ENCODE measurements at regions not wholly inside any gene's neighbourhood (a gene's known extent, or its start where the extent isn't known, plus 50 kb on each side); places are given as distances from the start of the nearest gene placed in this dataset.
A peak's percentile ranks its signal among the peaks of the same experiment; 100 is the strongest.

DNA sequence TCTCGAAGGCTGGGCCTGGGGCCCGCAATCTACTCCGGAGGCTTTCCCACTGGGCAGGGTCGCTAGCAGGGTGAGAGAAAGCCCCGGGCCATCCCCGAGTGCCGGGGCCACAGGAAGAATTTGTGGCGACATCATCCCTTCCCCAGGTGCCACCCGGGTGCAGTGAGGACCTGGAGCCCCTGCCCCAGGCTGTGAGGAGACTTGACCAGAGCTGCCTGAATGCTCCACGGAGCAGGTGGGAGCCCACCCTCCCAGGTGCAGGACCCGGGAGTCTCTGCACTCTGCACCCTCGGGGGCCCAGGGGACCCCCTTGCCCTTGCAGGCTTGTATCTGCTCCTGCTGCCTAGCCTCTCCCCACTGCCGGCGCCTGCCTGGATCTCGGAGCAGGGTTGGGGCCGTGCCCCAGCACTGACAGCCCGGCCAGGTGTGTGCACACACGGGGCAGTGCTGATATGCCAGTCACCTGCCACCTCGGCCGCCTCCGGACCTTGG is 67.5 kb upstream of the RGS7 start:
- ChIA-PET POLR2A (ENCODE audit: low non-redundant PET) (no interaction called here), CTCF (no interaction called here)
- H3K27ac ChIP-seq: no peak overlapping the region

DNA sequence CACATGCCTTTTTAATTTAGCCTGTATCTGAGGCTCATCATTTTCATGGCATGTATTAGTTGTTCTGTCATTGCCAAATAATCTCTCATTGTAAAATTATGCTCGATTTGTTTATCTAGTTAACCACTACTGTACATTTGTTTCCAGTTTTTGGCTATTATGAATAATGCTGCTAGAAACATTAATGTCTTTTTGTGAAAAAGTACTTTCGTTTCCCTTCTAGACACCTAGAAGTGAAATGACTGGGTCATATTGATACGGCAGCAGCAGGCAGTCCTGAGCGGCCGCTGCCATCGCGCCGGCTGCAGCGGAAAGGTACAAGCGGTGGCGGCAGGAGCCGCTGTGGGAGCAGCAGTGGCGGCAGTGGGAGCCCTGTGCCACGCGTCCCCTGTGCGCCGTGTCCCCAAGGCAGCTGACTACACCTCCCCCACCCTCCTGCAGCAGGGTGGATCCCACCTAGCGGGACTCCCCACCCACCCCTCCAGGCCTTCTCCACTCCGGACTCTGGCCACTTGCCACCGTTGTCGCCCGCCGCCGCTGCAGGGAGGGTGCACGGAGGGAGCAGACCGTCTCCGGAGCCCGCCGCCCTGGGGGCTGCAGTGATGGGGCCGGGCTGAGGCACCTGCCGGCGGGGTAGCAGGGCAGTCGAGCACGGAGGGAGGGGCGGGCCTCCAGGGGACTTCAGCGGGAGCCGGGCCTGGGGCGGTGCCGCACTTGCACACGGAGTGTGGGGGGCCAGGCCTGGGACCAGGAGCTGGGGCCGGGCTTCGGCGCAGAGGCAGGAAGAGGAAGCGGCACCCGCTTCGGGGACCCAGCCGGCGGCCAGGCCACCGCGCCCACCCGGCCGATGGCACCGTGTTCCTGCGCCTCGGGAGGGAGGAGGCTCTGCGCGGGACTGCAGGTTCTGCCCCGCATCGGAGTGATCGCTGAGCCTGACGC is 66.8 kb upstream of the RGS7 start:
- ChIA-PET CTCF (no interaction called here), POLR2A (ENCODE audit: low non-redundant PET) (no interaction called here)
- H3K27ac ChIP-seq: no peak overlapping the region
- TF ChIP-seq, protein P1, sequence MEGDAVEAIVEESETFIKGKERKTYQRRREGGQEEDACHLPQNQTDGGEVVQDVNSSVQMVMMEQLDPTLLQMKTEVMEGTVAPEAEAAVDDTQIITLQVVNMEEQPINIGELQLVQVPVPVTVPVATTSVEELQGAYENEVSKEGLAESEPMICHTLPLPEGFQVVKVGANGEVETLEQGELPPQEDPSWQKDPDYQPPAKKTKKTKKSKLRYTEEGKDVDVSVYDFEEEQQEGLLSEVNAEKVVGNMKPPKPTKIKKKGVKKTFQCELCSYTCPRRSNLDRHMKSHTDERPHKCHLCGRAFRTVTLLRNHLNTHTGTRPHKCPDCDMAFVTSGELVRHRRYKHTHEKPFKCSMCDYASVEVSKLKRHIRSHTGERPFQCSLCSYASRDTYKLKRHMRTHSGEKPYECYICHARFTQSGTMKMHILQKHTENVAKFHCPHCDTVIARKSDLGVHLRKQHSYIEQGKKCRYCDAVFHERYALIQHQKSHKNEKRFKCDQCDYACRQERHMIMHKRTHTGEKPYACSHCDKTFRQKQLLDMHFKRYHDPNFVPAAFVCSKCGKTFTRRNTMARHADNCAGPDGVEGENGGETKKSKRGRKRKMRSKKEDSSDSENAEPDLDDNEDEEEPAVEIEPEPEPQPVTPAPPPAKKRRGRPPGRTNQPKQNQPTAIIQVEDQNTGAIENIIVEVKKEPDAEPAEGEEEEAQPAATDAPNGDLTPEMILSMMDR (conservative IDR thresholded peaks at IDR 0.05; ENCODE audit: low read depth): peak; percentile 16; the same call in 1 of the 2 replicates
- peak; percentile 7 for DNase-seq (ENCODE audit: low spot score)

More for the DNA sequence above, 67.5 kb upstream of the RGS7 start:
- DNase-seq (ENCODE audit: low spot score): no peak
- TF ChIP-seq, protein P1 (conservative IDR thresholded peaks at IDR 0.05; ENCODE audit: low read depth): no peak

DNA sequence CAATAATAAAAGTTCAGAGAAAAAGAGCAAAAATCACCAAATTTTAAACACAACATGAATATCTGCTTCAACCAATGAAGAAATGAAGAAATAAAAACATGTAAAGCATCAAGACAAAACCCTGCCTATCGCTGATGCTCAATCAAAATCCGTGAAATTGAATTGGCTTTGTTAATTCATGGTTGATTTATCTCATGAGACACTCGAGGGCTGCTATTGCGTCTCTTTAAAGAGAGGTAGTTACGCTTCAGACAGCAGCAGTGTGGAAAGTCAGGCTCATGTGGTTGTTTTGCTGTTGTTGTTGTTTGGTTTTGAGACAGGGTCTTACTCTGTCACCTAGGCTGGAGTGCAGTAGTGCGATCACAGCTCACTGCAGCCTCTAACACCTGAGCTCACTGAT is 65.5 kb upstream of the RGS7 start:
- H3K27ac ChIP-seq: no peak overlapping the region
- CTCF ChIA-PET: no interaction called here
- TF ChIP-seq, protein P1 (conservative IDR thresholded peaks at IDR 0.05; ENCODE audit: low read depth): no peak
- DNase-seq (ENCODE audit: low spot score): no peak
- POLR2A ChIA-PET (ENCODE audit: low non-redundant PET): no interaction called here

DNA sequence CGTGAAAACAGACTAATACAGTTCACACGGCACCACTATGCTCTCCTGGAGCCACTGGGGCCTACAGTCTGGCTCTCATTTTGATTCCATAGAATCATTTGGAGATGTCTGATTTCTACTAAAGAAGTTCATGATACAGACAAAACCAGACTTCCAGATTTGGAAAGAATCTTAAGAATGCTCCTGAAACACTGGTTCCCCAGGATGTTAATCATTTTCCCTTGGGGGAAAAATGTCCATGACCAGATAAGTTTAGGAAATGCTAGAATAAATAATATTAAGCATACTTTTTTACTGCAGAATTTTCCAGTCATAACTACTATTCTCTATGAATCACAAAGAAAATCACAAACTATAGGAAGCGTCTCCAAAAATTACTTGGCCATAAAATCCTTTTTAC is 63.0 kb upstream of the RGS7 start:
- CTCF ChIA-PET: no interaction called here

DNA sequence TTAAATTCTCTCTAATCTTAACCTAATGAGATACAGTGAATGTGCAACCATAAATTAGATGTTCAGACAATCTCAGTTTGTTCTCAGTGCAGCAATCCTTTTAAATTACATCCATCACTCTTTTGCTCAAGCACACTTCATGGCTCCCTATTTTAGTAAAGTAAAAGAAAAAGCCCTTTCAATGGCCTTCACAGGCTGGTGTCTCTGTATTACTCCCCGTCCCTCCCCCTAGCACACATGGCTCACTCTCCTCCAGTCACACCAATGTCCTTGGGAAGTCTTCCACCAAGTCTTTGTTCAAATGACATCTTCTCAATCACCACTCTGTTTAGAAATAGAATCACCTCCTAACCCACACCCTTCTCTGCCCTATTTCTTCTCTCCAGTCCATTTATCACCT is 60.3 kb upstream of the RGS7 start:
- CTCF ChIA-PET: no interaction called here
- POLR2A ChIA-PET (ENCODE audit: low non-redundant PET): no interaction called here
- no peak for DNase-seq (ENCODE audit: low spot score)
- TF ChIP-seq, protein P1 (conservative IDR thresholded peaks at IDR 0.05; ENCODE audit: low read depth): no peak
- no peak overlapping the region for H3K27ac ChIP-seq

More for the DNA sequence above, 63.0 kb upstream of the RGS7 start:
- TF ChIP-seq, protein P1 (conservative IDR thresholded peaks at IDR 0.05; ENCODE audit: low read depth): no peak
- POLR2A ChIA-PET (ENCODE audit: low non-redundant PET): no interaction called here
- DNase-seq (ENCODE audit: low spot score): no peak
- no peak overlapping the region for H3K27ac ChIP-seq

DNA sequence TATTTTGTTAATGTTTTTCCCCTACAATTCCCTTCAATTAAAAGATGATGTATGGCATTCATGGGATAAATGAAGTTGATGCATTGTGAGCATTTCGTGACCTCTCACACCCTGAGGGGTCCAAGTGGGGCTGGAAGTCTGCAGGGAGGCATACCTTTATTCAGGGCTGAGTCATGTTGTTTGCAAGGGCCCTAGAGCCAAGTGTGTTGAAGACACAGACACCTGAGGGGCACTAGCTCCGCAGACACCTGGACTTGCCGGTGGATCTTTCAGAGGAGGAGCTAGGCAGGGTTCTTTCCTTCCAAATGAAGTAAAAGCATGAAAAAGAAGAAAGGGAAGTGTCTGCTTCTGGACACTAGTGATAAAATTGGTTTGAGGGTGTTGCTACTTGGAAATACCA is 57.0 kb upstream of the RGS7 start:
- ChIA-PET POLR2A (ENCODE audit: low non-redundant PET) (no interaction called here), CTCF (interaction anchor here (0.5 kb wide), 1 partner anchor 405 kb away, joined by 3 read pairs; no protein-coding TSS in a partner anchor)
- TF ChIP-seq, protein P1 (conservative IDR thresholded peaks at IDR 0.05; ENCODE audit: low read depth): no peak
- H3K27ac ChIP-seq: no peak overlapping the region
- no peak for DNase-seq (ENCODE audit: low spot score)

All from RWPE1 (cell line).